Activated CD4-positive, alpha-beta T cell treated with anti-CD3 and anti-CD28 coated beads for 36 hours (primary cell): ENCODE measurements at regions not wholly inside any gene's neighbourhood (a gene's known extent, or its start where the extent isn't known, plus 50 kb on each side); places are given as distances from the start of the nearest gene placed in this dataset.

Source experiments
- ATAC-seq: fragments of 200-7000 bp; cut with Tn5 transposase; one replicate; pipeline ENCODE4 v1.10.0; 2021; ENCODE audit warnings: mild to moderate bottlenecking, moderate library complexity
- CTCF ChIA-PET: fragments of 350-600 bp; sonication (Branson Sonifier 250); formaldehyde crosslinking; loops from one replicate; lab custom pipeline; 2021; ENCODE audit warnings: antibody characterized with exemption; lab: Charles Lee
- POLR2A ChIA-PET: fragments of 350-600 bp; sonication (Branson Sonifier 250); formaldehyde crosslinking; loops from one replicate; lab custom pipeline; 2021; ENCODE audit warnings: antibody characterized with exemption, inconsistent platforms; lab: Charles Lee
- DNase-seq: peaks from one replicate; pipeline ENCODE4 v3.0.0-alpha.2; 2020
- H3K27ac Mint-ChIP-seq: one replicate; pipeline ENCODE4 v1.8.0; 2021; ENCODE audit warnings: mixed read lengths
- H3K27me3 Mint-ChIP-seq: one replicate; pipeline ENCODE4 v1.8.0; 2021; ENCODE audit warnings: mixed read lengths
- H3K36me3 Mint-ChIP-seq: one replicate; pipeline ENCODE4 v1.8.0; 2021; ENCODE audit warnings: low read depth, mixed read lengths
- H3K4me1 Mint-ChIP-seq: one replicate; pipeline ENCODE4 v1.8.0; 2021; ENCODE audit warnings: mixed read lengths
- H3K4me3 Mint-ChIP-seq: one replicate; pipeline ENCODE4 v1.8.0; 2021; ENCODE audit warnings: mild to moderate bottlenecking, moderate library complexity, mixed read lengths
- H3K9me3 Mint-ChIP-seq: one replicate; pipeline ENCODE4 v1.8.0; 2021; ENCODE audit warnings: low read depth, mixed read lengths
- intact Hi-C, 2 experiments: fragments of 100-400 bp; cut with DNase I in 1 of 2; cut with micrococcal nuclease in 1 of 2; formaldehyde crosslinking; loops; one replicate each; pipeline versions ENCODE4 v1.14.2 to v1.15.1; 2022 to 2024; cut with DNase I, micrococcal nuclease

DNA sequence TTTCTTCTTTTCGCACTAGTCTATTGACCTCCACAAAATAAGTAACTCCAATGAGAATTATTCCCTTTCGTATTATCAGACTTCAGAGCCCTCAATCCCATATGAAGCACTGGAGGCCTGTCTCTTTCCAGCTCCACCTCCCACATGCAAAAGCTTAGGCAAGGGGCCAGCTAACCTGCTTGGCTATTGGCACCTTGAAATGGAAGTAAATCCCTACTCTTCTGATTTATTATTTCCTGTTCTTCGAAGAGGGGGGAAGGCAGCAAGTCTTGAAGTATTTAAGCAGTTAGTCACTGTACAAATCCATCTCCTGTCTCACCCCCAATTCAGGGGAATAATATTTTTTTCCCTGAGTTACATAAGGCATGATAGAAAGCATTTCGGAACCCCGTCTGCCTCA is 577.8 kb downstream of the MAFB start:
- no peak for DNase-seq
- Mint-ChIP-seq H3K4me3 (no peak overlapping the region), H3K9me3 (no peaks in the 10 kb centered on the region), H3K27me3 (peaks cover 6% of the 10 kb centered on the region), H3K27ac (no peak overlapping the region), H3K36me3 (no peaks in the 10 kb centered on the region), H3K4me1 (no peaks in the 10 kb centered on the region)
- ATAC-seq, result no peak
- intact Hi-C loops, result no loop called here
- POLR2A ChIA-PET, result no interaction called here
- CTCF ChIA-PET, result no interaction called here

DNA sequence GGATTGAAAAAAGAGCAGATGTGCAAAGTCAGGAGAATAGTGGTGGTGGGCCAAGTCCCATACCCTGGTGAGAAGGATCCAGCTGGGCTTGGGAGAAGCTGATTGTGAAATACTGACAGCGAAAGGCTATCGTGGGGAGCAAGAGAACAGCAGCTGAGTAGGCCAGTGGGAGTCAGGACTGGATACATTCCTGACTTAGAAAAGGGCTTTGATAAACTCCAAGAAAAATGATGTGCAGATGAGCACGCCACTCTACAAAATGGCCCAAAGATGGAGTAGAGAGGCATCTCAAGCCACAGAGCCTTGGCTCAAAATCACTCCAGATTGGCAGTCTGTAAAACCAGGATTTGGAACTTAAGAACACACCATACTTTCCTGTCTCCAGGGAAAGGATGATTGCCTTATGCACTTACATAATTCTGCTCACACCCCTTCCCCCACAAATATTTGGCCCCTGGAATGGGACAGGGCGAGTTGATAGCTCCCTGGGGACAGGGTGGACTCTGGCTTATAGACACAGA is 578.7 kb downstream of the MAFB start:
- ChIA-PET POLR2A (no interaction called here), CTCF (no interaction called here)
- Mint-ChIP-seq H3K27ac (no peak overlapping the region), H3K36me3 (no peaks in the 10 kb centered on the region), H3K4me3 (no peak overlapping the region), H3K9me3 (no peaks in the 10 kb centered on the region), H3K27me3 (peaks cover 7% of the 10 kb centered on the region), H3K4me1 (no peaks in the 10 kb centered on the region)
- intact Hi-C loops, result no loop called here
- ATAC-seq (no peak), DNase-seq (no peak)

DNA sequence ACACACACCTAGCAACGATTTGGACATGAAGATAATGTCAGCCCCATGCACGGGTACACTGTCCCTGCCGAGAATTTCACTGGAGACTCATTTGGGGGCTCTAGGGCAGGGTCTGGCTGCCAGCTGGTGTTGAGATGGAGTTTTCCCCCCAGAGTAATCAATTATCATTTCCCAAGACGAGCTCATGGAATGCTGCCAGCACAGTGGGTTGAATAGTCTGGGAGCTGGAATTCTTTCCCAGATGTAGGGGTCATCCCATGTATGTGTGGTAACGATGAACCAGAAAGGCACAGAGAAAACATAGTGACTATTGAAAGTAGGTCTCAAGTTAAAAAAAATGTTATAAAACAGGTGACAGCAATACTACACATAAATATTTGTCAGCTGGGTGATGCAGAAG is 579.9 kb downstream of the MAFB start:
- no peaks in the 10 kb centered on the region for H3K36me3 Mint-ChIP-seq
- ATAC-seq, result no peak
- no peaks in the 10 kb centered on the region for H3K4me1 Mint-ChIP-seq
- POLR2A ChIA-PET, result no interaction called here
- H3K27me3 Mint-ChIP-seq, result peaks cover 7% of the 10 kb centered on the region
- H3K27ac Mint-ChIP-seq, result no peak overlapping the region
- H3K4me3 Mint-ChIP-seq, result no peak overlapping the region
- CTCF ChIA-PET, result no interaction called here
- no peaks in the 10 kb centered on the region for H3K9me3 Mint-ChIP-seq
- intact Hi-C loops, result no loop called here
- no peak for DNase-seq

DNA sequence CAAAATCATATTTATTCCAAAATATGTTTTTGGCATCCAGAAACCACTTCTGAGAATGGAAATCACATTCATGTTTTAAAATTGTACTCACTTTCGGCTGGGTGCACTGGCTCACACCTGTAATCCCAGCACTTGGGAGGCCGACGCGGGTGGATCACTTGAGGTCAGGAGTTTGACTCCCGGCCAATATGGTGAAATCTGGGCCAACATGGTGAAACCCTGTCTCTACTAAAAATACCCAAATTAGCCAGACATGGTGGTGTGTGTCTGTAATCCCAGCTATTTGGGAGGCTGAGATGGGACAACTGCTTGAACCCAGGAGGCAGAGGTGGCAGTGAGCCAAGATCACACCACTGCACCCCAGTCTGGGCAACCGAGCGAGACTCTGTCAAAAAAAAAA is 580.7 kb downstream of the MAFB start:
- Mint-ChIP-seq H3K4me1 (no peaks in the 10 kb centered on the region), H3K9me3 (no peaks in the 10 kb centered on the region), H3K27me3 (peaks cover 5% of the 10 kb centered on the region), H3K4me3 (no peak overlapping the region), H3K36me3 (no peaks in the 10 kb centered on the region), H3K27ac (no peak overlapping the region)
- DNase-seq (no peak), ATAC-seq (no peak)
- intact Hi-C loops, result no loop called here
- POLR2A ChIA-PET, result no interaction called here
- CTCF ChIA-PET, result no interaction called here

DNA sequence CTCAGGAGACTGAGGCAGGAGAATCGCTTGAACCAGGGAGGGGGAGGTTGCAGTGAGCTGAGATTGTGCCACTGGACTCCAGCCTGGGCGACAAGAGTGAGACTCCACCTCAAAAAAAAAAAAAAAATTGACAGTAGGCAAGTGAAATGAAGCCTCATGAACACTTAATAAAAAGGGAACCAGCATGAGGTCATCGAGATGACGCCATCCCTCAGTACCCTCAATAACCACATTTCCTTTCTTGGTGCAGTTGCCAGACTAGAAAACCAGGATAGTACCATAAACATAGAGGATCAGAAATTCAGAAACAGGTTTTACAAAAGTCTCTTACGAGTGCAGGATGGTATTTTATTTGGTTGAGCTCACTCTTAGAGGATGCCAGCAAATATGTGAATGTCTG is 584.1 kb downstream of the MAFB start:
- Mint-ChIP-seq H3K9me3 (no peaks in the 10 kb centered on the region), H3K4me3 (no peak overlapping the region), H3K4me1 (no peaks in the 10 kb centered on the region), H3K36me3 (no peaks in the 10 kb centered on the region), H3K27me3 (peaks cover 5% of the 10 kb centered on the region), H3K27ac (no peak overlapping the region)
- no peak for DNase-seq
- intact Hi-C loops, result no loop called here
- ChIA-PET CTCF (no interaction called here), POLR2A (no interaction called here)
- ATAC-seq, result no peak

DNA sequence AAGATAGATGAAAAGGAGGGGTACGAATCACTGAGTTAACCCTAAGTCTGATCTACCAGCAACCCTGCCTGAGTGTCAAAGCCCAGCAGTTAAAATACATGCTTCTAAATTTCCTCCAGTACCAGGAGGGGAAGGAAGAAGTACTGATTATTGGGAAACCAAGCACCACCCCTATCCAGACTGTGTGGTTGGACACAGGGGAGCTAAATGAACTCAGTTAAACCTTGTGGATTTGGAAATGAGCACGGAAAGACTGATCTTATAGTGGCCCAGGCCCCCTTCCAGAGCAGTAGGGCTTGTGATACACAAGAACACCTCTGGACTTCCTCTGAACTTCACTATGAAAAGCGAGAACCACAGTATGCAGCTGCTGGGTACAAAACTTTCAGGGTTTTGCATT is 585.6 kb downstream of the MAFB start:
- intact Hi-C loops, result no loop called here
- POLR2A ChIA-PET, result no interaction called here
- no peak overlapping the region for H3K4me3 Mint-ChIP-seq

DNA sequence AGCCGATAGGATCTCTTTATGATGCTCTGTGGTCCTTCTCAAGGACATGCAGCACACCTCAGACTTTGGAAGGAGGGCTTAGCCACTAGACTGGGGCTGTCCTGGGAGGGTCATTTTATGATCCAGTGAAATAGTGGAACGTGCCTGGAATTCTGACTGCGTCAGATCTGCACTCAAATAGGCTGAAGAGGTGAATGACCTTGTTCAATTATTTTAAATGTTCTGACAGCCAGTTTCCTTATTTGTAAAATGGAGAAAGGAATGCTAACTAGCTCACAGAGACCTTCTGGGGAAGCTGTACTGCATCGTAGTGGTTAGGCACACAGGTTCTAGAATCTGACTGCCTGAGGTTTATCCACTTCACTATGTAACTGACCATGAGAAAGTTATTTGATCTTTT is 587.5 kb downstream of the MAFB start:
- H3K36me3 Mint-ChIP-seq, result no peaks in the 10 kb centered on the region
- H3K9me3 Mint-ChIP-seq, result no peaks in the 10 kb centered on the region
- no peak for DNase-seq
- no peak overlapping the region for H3K27ac Mint-ChIP-seq
- H3K27me3 Mint-ChIP-seq, result peaks cover 5% of the 10 kb centered on the region
- POLR2A ChIA-PET, result no interaction called here
- intact Hi-C loops, result no loop called here
- no peaks in the 10 kb centered on the region for H3K4me1 Mint-ChIP-seq
- no peak overlapping the region for H3K4me3 Mint-ChIP-seq
- CTCF ChIA-PET, result no interaction called here
- ATAC-seq, result no peak

More for the DNA sequence above, 585.6 kb downstream of the MAFB start:
- ATAC-seq, result no peak
- peaks cover 5% of the 10 kb centered on the region for H3K27me3 Mint-ChIP-seq
- H3K36me3 Mint-ChIP-seq, result no peaks in the 10 kb centered on the region
- H3K4me1 Mint-ChIP-seq, result no peaks in the 10 kb centered on the region
- DNase-seq, result no peak
- no peaks in the 10 kb centered on the region for H3K9me3 Mint-ChIP-seq
- H3K27ac Mint-ChIP-seq, result no peak overlapping the region
- CTCF ChIA-PET, result no interaction called here

DNA sequence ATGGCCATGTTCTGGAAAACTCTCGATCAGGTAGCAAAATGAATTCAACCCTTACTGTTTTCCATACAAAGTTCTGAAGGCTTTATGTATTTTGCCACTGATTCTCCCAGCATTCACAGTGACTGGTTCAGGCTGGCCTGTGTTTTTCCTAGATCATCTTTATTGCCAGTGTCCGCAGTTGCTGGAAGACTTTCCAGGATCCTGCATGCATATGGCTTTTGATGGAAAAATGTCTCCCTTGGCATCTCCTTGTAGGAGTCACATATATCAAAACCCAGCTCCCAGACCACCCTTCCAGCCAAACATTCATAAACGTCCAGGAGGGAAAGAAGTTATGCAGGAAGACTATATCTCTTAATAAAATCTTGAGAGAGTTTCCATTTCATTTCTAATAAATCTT is 588.8 kb downstream of the MAFB start:
- Mint-ChIP-seq H3K4me3 (no peak overlapping the region), H3K27me3 (peaks cover 2% of the 10 kb centered on the region), H3K27ac (no peak overlapping the region), H3K4me1 (no peaks in the 10 kb centered on the region), H3K9me3 (no peaks in the 10 kb centered on the region), H3K36me3 (no peaks in the 10 kb centered on the region)
- intact Hi-C loops, result no loop called here
- ATAC-seq (no peak), DNase-seq (no peak)
- ChIA-PET POLR2A (no interaction called here), CTCF (no interaction called here)

DNA sequence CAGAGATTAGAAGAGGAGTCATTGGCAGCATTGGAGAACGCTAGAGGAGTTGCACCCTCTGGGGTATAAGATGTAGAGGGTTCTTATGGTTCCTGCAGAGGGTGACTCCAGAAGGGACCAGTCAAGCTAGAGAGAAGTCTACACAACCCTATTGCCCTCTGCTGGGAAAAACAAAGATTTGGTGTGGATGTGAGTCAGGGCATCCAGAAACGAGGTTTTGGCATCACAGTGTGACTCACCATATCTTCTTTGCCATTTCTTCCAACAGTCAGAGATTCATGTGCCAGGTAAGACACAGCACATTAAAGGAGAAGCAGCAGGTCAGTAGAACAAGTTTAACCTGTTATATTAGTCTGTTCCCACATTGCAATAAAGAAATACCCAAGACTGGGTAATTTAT is 598.8 kb downstream of the MAFB start:
- CTCF ChIA-PET, result no interaction called here
- POLR2A ChIA-PET, result no interaction called here
- H3K9me3 Mint-ChIP-seq, result peaks cover 9% of the 10 kb centered on the region
- H3K27me3 Mint-ChIP-seq, result no peaks in the 10 kb centered on the region
- no peaks in the 10 kb centered on the region for H3K4me1 Mint-ChIP-seq
- no peak overlapping the region for H3K4me3 Mint-ChIP-seq
- intact Hi-C loops, result no loop called here
- ATAC-seq (no peak), DNase-seq (no peak)
- H3K27ac Mint-ChIP-seq, result no peak overlapping the region
- no peaks in the 10 kb centered on the region for H3K36me3 Mint-ChIP-seq

DNA sequence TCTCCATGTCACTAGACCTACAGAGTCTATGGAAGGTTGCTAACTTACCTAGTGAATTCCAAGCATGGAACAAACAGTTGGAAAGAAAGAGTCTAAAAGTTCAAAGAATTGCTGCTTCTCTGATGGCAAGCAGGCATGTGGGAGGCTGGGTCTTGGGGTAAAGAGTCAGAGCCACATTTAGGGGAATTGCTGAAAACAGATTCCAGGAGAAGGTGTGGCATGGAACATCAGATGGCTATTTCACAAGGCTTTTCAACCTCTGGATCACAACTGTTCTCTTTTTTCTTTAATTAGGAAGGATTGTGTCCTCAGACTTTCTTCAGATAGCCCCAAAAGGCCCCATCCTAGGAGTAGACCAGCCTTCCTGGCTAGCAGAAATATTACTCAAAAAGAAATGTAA is 601.5 kb downstream of the MAFB start:
- intact Hi-C loops, result no loop called here
- POLR2A ChIA-PET, result no interaction called here
- no peak overlapping the region for H3K4me3 Mint-ChIP-seq
- ATAC-seq, result no peak
- CTCF ChIA-PET, result no interaction called here
- peaks cover 7% of the 10 kb centered on the region for H3K9me3 Mint-ChIP-seq
- H3K27me3 Mint-ChIP-seq, result peaks cover 4% of the 10 kb centered on the region
- H3K36me3 Mint-ChIP-seq, result no peaks in the 10 kb centered on the region
- H3K4me1 Mint-ChIP-seq, result no peaks in the 10 kb centered on the region
- DNase-seq, result no peak
- H3K27ac Mint-ChIP-seq, result no peak overlapping the region

DNA sequence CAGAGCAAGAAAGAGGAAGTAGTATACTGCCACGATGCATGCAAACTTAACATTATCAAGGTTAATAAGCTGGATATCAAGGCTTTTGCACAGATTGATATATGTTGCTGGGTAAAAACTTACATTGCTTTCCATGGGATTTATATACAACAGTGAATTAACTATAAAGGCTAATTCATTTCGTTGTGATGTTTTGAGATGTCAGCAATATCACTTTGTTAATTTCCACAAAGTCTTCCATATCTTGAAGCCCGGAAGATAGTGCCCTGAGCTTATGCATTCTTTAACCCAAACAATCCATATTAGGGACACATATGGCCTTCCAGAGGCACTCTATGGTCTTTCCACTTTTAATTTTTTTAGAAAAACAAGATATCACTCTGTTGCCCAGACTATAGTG is 603.5 kb downstream of the MAFB start:
- no peak for ATAC-seq

DNA sequence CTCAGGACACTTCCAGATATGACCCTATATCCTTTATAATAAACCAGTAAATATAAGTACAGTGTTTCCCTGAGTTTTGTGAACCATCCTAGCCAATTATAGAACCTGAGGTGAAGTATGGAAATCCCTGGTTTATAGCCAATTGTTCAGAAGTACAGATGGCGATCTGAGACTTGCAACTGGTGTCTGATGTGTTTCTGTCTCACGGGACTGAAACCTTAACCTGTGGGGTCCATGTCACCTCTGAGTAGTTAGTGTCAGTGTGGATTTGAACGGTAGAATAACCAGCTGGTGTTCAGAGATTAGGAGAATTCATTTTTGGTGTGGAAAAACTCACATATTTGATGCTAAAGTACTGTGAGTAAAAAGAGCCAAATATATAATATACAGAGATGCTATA is 606.6 kb downstream of the MAFB start:
- Mint-ChIP-seq H3K4me1 (no peaks in the 10 kb centered on the region), H3K27me3 (peaks cover 4% of the 10 kb centered on the region), H3K36me3 (no peaks in the 10 kb centered on the region), H3K4me3 (no peak overlapping the region), H3K27ac (no peak overlapping the region), H3K9me3 (no peaks in the 10 kb centered on the region)
- intact Hi-C loops, result no loop called here
- no peak for DNase-seq
- CTCF ChIA-PET, result no interaction called here
- ATAC-seq, result no peak
- POLR2A ChIA-PET, result no interaction called here

More for the DNA sequence above, 603.5 kb downstream of the MAFB start:
- Mint-ChIP-seq H3K27ac (no peak overlapping the region), H3K9me3 (no peaks in the 10 kb centered on the region), H3K27me3 (peaks cover 4% of the 10 kb centered on the region), H3K4me3 (no peak overlapping the region), H3K36me3 (no peaks in the 10 kb centered on the region), H3K4me1 (no peaks in the 10 kb centered on the region)
- POLR2A ChIA-PET, result no interaction called here
- DNase-seq, result no peak
- CTCF ChIA-PET, result no interaction called here
- intact Hi-C loops, result no loop called here

DNA sequence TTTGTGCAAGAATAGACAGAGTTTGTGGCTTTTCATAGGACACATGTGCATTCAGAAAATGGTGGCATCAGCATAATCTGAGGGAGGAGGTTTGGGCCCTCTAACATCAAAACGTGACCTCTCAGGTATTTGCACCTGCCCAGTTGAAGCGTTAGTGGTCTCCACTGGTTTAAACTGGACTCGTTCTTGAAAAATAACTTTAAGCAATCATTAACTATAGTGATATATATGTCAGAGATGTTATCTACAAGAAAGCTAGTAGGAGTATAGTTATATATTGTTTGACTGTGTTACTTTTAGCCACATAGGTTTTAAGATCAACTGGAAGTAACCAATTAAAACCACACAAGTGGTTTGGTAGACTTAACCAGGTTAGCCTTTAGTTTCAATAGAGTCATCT is 607.4 kb downstream of the MAFB start:
- no peak overlapping the region for H3K27ac Mint-ChIP-seq
- ATAC-seq (no peak), DNase-seq (no peak)
- intact Hi-C loops, result no loop called here
- POLR2A ChIA-PET, result no interaction called here
- no peak overlapping the region for H3K4me3 Mint-ChIP-seq
- H3K27me3 Mint-ChIP-seq, result peaks cover 4% of the 10 kb centered on the region
- no peaks in the 10 kb centered on the region for H3K4me1 Mint-ChIP-seq
- CTCF ChIA-PET, result no interaction called here
- no peaks in the 10 kb centered on the region for H3K36me3 Mint-ChIP-seq
- H3K9me3 Mint-ChIP-seq, result no peaks in the 10 kb centered on the region
